Trophoblast cell (in vitro differentiated cells and primary cell): ENCODE measurements at regions not wholly inside any gene's neighbourhood (a gene's known extent, or its start where the extent isn't known, plus 50 kb on each side); places are given as distances from the start of the nearest gene placed in this dataset.

Experiments
- DNase-seq, 2 donors: peaks; one replicate each; pipeline ENCODE4 v3.0.0-alpha.2; 2016
- H2AFZ ChIP-seq: 2 replicates; pipeline ENCODE4 v1.6.1; 2013; ENCODE audit warnings: low read length, moderate library complexity, mild to moderate bottlenecking; ENCODE audit not compliant: insufficient read depth, poor library complexity
- H2AK5ac ChIP-seq: 2 replicates; pipeline ENCODE4 v1.6.1; 2013; ENCODE audit warnings: mild to moderate bottlenecking, low read length
- H2BK120ac ChIP-seq: 2 replicates; pipeline ENCODE4 v1.6.1; 2013; ENCODE audit warnings: low read length, mild to moderate bottlenecking, moderate library complexity; ENCODE audit not compliant: insufficient read depth, poor library complexity
- H2BK12ac ChIP-seq: 2 replicates; pipeline ENCODE4 v1.6.1; 2013; ENCODE audit warnings: mild to moderate bottlenecking, low read length, moderate library complexity
- H2BK5ac ChIP-seq: 2 replicates; pipeline ENCODE4 v1.6.1; 2013; ENCODE audit warnings: low read length, low read depth, moderate library complexity, mild to moderate bottlenecking; ENCODE audit not compliant: poor library complexity
- H3K14ac ChIP-seq: 2 replicates; pipeline ENCODE4 v1.6.1; 2013; ENCODE audit warnings: mild to moderate bottlenecking, low read length
- H3K18ac ChIP-seq: 2 replicates; pipeline ENCODE4 v1.6.1; 2013; ENCODE audit warnings: mild to moderate bottlenecking, low read length
- H3K23ac ChIP-seq: 2 replicates; pipeline ENCODE4 v1.6.1; 2013; ENCODE audit warnings: low read length
- H3K27ac ChIP-seq: 2 replicates; pipeline ENCODE4 v1.5.1; 2013; ENCODE audit warnings: low read depth, mild to moderate bottlenecking, inconsistent platforms, low read length, moderate library complexity
- H3K27me3 ChIP-seq: 2 replicates; pipeline ENCODE4 v1.6.1; 2013; ENCODE audit warnings: inconsistent platforms, mild to moderate bottlenecking, low read length, moderate library complexity; ENCODE audit not compliant: insufficient read depth
- H3K36me3 ChIP-seq, 2 experiments: 1 replicate in 1 of 2; 2 replicates in 1 of 2; pipeline ENCODE4 v1.6.1; 2013; ENCODE audit warnings: low read length in 2 of 2, mild to moderate bottlenecking in 2 of 2, moderate library complexity in 1 of 2; ENCODE audit not compliant: insufficient read depth in 2 of 2, control insufficient read depth in 1 of 2
- H3K4ac ChIP-seq: 2 replicates; pipeline ENCODE4 v1.6.1; 2013; ENCODE audit warnings: low read depth, mild to moderate bottlenecking, low read length, moderate library complexity
- H3K4me1 ChIP-seq, 2 experiments: 1 replicate in 1 of 2; 2 replicates in 1 of 2; pipeline ENCODE4 v1.6.1; 2013; ENCODE audit warnings: low read length in 2 of 2, mild to moderate bottlenecking in 2 of 2, moderate library complexity in 1 of 2; ENCODE audit not compliant: insufficient read depth in 2 of 2, control insufficient read depth in 1 of 2
- H3K4me2 ChIP-seq: 2 replicates; pipeline ENCODE4 v1.6.1; 2013; ENCODE audit warnings: inconsistent platforms, mild to moderate bottlenecking, low read length, moderate library complexity
- H3K4me3 ChIP-seq: 2 replicates; pipeline ENCODE4 v1.5.1; 2013; ENCODE audit warnings: mild to moderate bottlenecking, low read depth, low read length, inconsistent platforms
- H3K79me1 ChIP-seq: one replicate; pipeline ENCODE4 v1.6.1; 2013; ENCODE audit warnings: low read length
- H3K79me2 ChIP-seq: 2 replicates; pipeline ENCODE4 v1.6.1; 2013; ENCODE audit warnings: low read length, mild to moderate bottlenecking; ENCODE audit not compliant: control insufficient read depth, insufficient read depth, poor library complexity
- H3K9ac ChIP-seq: 2 replicates; pipeline ENCODE4 v1.6.1; 2013; ENCODE audit warnings: mild to moderate bottlenecking, low read length
- H3K9me3 ChIP-seq: 2 replicates; pipeline ENCODE4 v1.6.1; 2013; ENCODE audit warnings: low read depth, mild to moderate bottlenecking, control low read depth, inconsistent platforms, low read length; ENCODE audit not compliant: insufficient read depth
- H4K12ac ChIP-seq: 2 replicates; pipeline ENCODE4 v1.6.1; 2013; ENCODE audit warnings: low read depth, mild to moderate bottlenecking, low read length, moderate library complexity
- H4K8ac ChIP-seq: 2 replicates; pipeline ENCODE4 v1.6.1; 2013; ENCODE audit warnings: low read depth, mild to moderate bottlenecking, low read length, moderate library complexity
- H4K91ac ChIP-seq: one replicate; pipeline ENCODE4 v1.6.1; 2013; ENCODE audit warnings: low read depth, mild to moderate bottlenecking, low read length, moderate library complexity

DNA sequence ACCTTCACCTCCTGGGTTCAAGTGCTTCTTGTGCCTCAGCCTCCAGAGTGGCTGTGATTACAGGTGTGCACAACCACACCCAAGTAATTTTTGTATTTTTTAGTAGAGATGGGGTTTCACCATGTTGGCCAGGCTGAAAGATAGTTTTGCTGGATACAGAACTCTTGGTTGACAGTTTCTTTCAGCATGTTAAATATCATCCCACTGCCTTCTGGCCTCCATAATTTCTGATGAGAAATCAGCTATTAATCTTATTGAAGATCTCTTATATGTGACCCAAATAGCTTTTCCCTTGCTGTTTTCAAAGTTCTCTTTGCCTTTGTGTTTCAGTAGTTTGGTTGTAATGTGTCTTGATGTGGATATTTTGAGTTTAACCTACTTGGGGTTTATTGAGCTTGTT is 50.3 kb upstream of the BRD7 start:
- Histone ChIP-seq H3K18ac (no peak overlapping the region), H2BK5ac (no peak overlapping the region), H3K9me3 (no peaks in the 10 kb centered on the region), H2BK12ac (no peak overlapping the region), H3K27me3 (no peaks in the 10 kb centered on the region), H3K23ac (no peak overlapping the region), H3K4me1 (no peaks in the 10 kb centered on the region), H4K12ac (no peak overlapping the region), H2AFZ (no peak overlapping the region), H3K4me3 (no peak overlapping the region), H2BK120ac (no peak overlapping the region), H3K27ac (no peak overlapping the region), H3K4ac (no peak overlapping the region), H4K8ac (no peak overlapping the region), H3K79me2 (no peaks in the 10 kb centered on the region), H3K9ac (no peak overlapping the region), H3K79me1 (no peaks in the 10 kb centered on the region), H4K91ac (no peak overlapping the region), H3K36me3 (no peaks in the 10 kb centered on the region), H2AK5ac (no peak overlapping the region), H3K14ac (no peak overlapping the region), H3K4me2 (no peak overlapping the region)
- no peak for DNase-seq
